Liver (tissue), 8 donors: ENCODE measurements at regions not wholly inside any gene's neighbourhood (a gene's known extent, or its start where the extent isn't known, plus 50 kb on each side); places are given as distances from the start of the nearest gene placed in this dataset.

Experiments
- DNase-seq: peaks from one replicate; pipeline ENCODE4 v3.0.0-alpha.2; 2017; ENCODE audit warnings: low spot score
- H3K27ac ChIP-seq, 2 donors: one replicate each; pipeline ENCODE4 v1.7.0; 2013; ENCODE audit warnings: inconsistent platforms in 2 of 2, low read length in 2 of 2, control low read depth in 1 of 2, low read depth in 1 of 2, mild to moderate bottlenecking in 1 of 2
- H3K27me3 ChIP-seq, 4 donors: one replicate each; pipeline versions ENCODE4 v1.6.1 to v1.7.0; 2013; ENCODE audit warnings: low read length in 3 of 4, inconsistent platforms in 1 of 4, mild to moderate bottlenecking in 1 of 4, moderate library complexity in 1 of 4; ENCODE audit not compliant: control insufficient read depth in 4 of 4, insufficient read depth in 4 of 4
- H3K36me3 ChIP-seq, 4 donors: one replicate each; pipeline versions ENCODE4 v1.6.1 to v1.7.0; 2013; ENCODE audit warnings: low read length in 3 of 4, mild to moderate bottlenecking in 3 of 4, low read depth in 1 of 4, moderate library complexity in 1 of 4; ENCODE audit not compliant: control insufficient read depth in 4 of 4, insufficient read depth in 3 of 4
- H3K4me1 ChIP-seq, 4 donors: one replicate each; pipeline versions ENCODE4 v1.6.1 to v1.7.0; 2013; ENCODE audit warnings: low read length in 3 of 4, mild to moderate bottlenecking in 3 of 4, moderate library complexity in 1 of 4; ENCODE audit not compliant: control insufficient read depth in 4 of 4, insufficient read depth in 4 of 4
- H3K4me3 ChIP-seq, 3 donors: one replicate each; pipeline versions ENCODE4 v1.6.1 to v1.7.0; 2013; ENCODE audit warnings: low read length in 3 of 3, control low read depth in 1 of 3, low read depth in 1 of 3, mild to moderate bottlenecking in 1 of 3
- H3K9ac ChIP-seq, 2 donors: one replicate each; pipeline ENCODE4 v1.7.0; 2013; ENCODE audit warnings: low read length in 2 of 2, mild to moderate bottlenecking in 2 of 2, moderate library complexity in 2 of 2, control low read depth in 1 of 2, low read depth in 1 of 2
- H3K9me3 ChIP-seq, 4 donors: one replicate each; pipeline versions ENCODE4 v1.6.1 to v1.7.0; 2013; ENCODE audit warnings: low read length in 3 of 4; ENCODE audit not compliant: control insufficient read depth in 4 of 4
- EGR1 ChIP-seq, 2 donors: IDR thresholded peaks; 2 replicates each; pipeline ENCODE4 v1.6.1; 2016 to 2018; ENCODE audit warnings: antibody characterized with exemption in 2 of 2, low read depth in 2 of 2
- FOXA2 ChIP-seq: IDR thresholded peaks from 2 replicates; pipeline ENCODE4 v1.6.1; 2016; ENCODE audit warnings: antibody characterized with exemption
- GABPA ChIP-seq, 2 donors: IDR thresholded peaks in 1 of 2; conservative IDR thresholded peaks in 1 of 2; 2 replicates each; pipeline ENCODE4 v1.6.1; 2016; ENCODE audit warnings: antibody characterized with exemption in 2 of 2, mild to moderate bottlenecking in 1 of 2, moderate library complexity in 1 of 2
- HNF4A ChIP-seq, 2 donors: conservative IDR thresholded peaks; 2 replicates each; pipeline ENCODE4 v1.6.1; 2016; ENCODE audit warnings: antibody characterized with exemption in 2 of 2, mild to moderate bottlenecking in 2 of 2
- HNF4G ChIP-seq: IDR thresholded peaks from 2 replicates; pipeline ENCODE4 v1.6.1; 2016; ENCODE audit warnings: antibody characterized with exemption
- RAD21 ChIP-seq, 2 donors: IDR thresholded peaks; 2 replicates each; pipeline ENCODE4 v1.6.1; 2016; ENCODE audit warnings: antibody characterized with exemption in 2 of 2, mild to moderate bottlenecking in 2 of 2
- RXRA ChIP-seq, 2 donors: IDR thresholded peaks; 2 replicates each; pipeline ENCODE4 v1.6.1; 2017 to 2018; ENCODE audit warnings: antibody characterized with exemption in 2 of 2, mild to moderate bottlenecking in 1 of 2
- SP1 ChIP-seq: IDR thresholded peaks from 2 replicates; pipeline ENCODE4 v1.6.1; 2018; ENCODE audit warnings: antibody characterized with exemption, mild to moderate bottlenecking
- TAF1 ChIP-seq: conservative IDR thresholded peaks from 2 replicates; pipeline ENCODE4 v1.6.1; 2016; ENCODE audit warnings: antibody characterized with exemption, mild to moderate bottlenecking
- YY1 ChIP-seq: IDR thresholded peaks from 2 replicates; pipeline ENCODE4 v1.6.1; 2016; ENCODE audit warnings: antibody characterized with exemption, mild to moderate bottlenecking
- WGBS: extraction: QIAGEN DNeasy Blood & Tissue Kit; methylation state at CpG from one replicate; pipeline ENCODE4 v1.1.7; 2013; 5-methylcytosine and 5-hydroxymethylcytosine counted together
- TF ChIP-seq, protein P1 (sequence below): fragments of 150-350 bp; IDR thresholded peaks from 2 replicates; pipeline ENCODE4 v1.5.1; 2017; ENCODE audit warnings: improper control_type of control experiment, low read depth, low read length; ENCODE audit not compliant: missing input control
- TF ChIP-seq, protein P2 (sequence below): IDR thresholded peaks from 2 replicates; pipeline ENCODE4 v1.6.1; 2016; ENCODE audit warnings: antibody characterized with exemption
- TF ChIP-seq, protein P3 (sequence below): IDR thresholded peaks from 2 replicates; pipeline ENCODE4 v1.6.1; 2016; ENCODE audit warnings: antibody characterized with exemption
- TF ChIP-seq, protein P4 (sequence below): IDR thresholded peaks from 2 replicates; pipeline ENCODE4 v1.6.1; 2016; ENCODE audit warnings: antibody characterized with exemption
- TF ChIP-seq, protein P5 (sequence below): IDR thresholded peaks from 2 replicates; pipeline ENCODE4 v1.6.1; 2016; ENCODE audit warnings: antibody characterized with exemption, mild to moderate bottlenecking
- donor health status: healthy.
- donor health status: healthy.
- donor health status: healthy.
- donor health status: healthy.
- donor health status: healthy.

DNA sequence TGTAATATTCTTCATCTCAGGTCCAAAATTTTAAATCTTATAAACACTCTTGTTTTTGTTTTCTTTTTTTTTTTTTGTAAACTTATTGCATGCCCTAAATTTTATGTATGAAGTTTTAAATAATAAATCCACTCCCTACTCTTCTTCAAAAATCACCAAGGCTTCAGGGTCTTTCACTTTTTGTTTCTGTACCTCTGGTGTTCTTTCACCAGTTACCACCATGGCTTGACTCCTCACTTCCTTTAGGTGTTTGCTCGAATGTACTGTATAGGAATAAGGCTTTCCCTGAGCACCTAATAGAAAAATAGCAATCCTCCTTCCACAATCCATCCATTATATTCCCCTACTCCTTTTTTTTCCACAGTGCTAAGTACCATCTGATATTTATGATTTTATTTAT, 962.8 kb upstream of the POT1 start:
- TF ChIP-seq GABPA (IDR thresholded peaks at IDR 0.05 in 1 of 2, conservative IDR thresholded peaks at IDR 0.05 in 1 of 2): no peak
- no peak for TF ChIP-seq TAF1
- TF ChIP-seq, protein P1, sequence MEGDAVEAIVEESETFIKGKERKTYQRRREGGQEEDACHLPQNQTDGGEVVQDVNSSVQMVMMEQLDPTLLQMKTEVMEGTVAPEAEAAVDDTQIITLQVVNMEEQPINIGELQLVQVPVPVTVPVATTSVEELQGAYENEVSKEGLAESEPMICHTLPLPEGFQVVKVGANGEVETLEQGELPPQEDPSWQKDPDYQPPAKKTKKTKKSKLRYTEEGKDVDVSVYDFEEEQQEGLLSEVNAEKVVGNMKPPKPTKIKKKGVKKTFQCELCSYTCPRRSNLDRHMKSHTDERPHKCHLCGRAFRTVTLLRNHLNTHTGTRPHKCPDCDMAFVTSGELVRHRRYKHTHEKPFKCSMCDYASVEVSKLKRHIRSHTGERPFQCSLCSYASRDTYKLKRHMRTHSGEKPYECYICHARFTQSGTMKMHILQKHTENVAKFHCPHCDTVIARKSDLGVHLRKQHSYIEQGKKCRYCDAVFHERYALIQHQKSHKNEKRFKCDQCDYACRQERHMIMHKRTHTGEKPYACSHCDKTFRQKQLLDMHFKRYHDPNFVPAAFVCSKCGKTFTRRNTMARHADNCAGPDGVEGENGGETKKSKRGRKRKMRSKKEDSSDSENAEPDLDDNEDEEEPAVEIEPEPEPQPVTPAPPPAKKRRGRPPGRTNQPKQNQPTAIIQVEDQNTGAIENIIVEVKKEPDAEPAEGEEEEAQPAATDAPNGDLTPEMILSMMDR: no peak
- TF ChIP-seq YY1: no peak
- TF ChIP-seq, protein P2, sequence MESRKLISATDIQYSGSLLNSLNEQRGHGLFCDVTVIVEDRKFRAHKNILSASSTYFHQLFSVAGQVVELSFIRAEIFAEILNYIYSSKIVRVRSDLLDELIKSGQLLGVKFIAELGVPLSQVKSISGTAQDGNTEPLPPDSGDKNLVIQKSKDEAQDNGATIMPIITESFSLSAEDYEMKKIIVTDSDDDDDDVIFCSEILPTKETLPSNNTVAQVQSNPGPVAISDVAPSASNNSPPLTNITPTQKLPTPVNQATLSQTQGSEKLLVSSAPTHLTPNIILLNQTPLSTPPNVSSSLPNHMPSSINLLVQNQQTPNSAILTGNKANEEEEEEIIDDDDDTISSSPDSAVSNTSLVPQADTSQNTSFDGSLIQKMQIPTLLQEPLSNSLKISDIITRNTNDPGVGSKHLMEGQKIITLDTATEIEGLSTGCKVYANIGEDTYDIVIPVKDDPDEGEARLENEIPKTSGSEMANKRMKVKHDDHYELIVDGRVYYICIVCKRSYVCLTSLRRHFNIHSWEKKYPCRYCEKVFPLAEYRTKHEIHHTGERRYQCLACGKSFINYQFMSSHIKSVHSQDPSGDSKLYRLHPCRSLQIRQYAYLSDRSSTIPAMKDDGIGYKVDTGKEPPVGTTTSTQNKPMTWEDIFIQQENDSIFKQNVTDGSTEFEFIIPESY: no peak
- no peak for TF ChIP-seq HNF4G
- TF ChIP-seq HNF4A (conservative IDR thresholded peaks at IDR 0.05): no peak
- TF ChIP-seq, protein P3, sequence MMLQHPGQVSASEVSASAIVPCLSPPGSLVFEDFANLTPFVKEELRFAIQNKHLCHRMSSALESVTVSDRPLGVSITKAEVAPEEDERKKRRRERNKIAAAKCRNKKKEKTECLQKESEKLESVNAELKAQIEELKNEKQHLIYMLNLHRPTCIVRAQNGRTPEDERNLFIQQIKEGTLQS: no peak
- no peak for TF ChIP-seq RXRA (IDR thresholded peaks at IDR 0.05)
- no peak for TF ChIP-seq SP1
- no peak for TF ChIP-seq RAD21 (IDR thresholded peaks at IDR 0.05)
- TF ChIP-seq, protein P4, sequence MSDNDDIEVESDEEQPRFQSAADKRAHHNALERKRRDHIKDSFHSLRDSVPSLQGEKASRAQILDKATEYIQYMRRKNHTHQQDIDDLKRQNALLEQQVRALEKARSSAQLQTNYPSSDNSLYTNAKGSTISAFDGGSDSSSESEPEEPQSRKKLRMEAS: no peak
- 74% methylated on average over 1 of the region's 1 CpG for WGBS
- no peaks in the 10 kb centered on the region for H3K4me1 ChIP-seq
- H3K9me3 ChIP-seq: no peaks in the 10 kb centered on the region
- DNase-seq: no peak
- H3K9ac ChIP-seq: no peak overlapping the region
- H3K27me3 ChIP-seq: no peaks in the 10 kb centered on the region
- no peak overlapping the region for H3K27ac ChIP-seq
- H3K36me3 ChIP-seq: no peaks in the 10 kb centered on the region
- no peak overlapping the region for H3K4me3 ChIP-seq

DNA sequence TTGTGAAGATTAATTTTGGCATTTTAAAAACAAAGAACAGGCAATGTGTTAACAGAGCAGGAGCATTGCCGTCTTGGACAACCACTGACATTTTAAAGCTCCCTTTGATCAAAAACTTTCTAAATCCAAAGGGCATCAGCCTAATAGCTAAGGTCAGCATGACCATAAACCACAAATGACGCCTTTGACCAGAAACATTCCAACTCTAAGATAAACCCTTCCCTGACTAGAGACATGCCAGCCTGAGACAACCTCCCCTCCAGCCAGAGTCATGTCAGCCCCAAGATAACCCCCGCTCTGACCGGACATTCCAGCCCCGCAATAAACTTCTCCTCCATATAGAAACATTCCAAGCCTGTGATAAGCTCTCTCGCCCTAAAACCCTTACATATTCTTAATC, 949.4 kb upstream of the POT1 start:
- Histone ChIP-seq H3K27ac (no peak overlapping the region), H3K36me3 (no peaks in the 10 kb centered on the region), H3K4me1 (no peaks in the 10 kb centered on the region), H3K9ac (no peak overlapping the region), H3K4me3 (no peak overlapping the region), H3K27me3 (no peaks in the 10 kb centered on the region), H3K9me3 (no peaks in the 10 kb centered on the region)
- DNase-seq: no peak
- 77% methylated on average over 6 of the region's 6 CpGs for WGBS
- TF ChIP-seq RAD21 (IDR thresholded peaks at IDR 0.05) (no peak), GABPA (IDR thresholded peaks at IDR 0.05 in 1 of 2, conservative IDR thresholded peaks at IDR 0.05 in 1 of 2) (no peak), EGR1 (IDR thresholded peaks at IDR 0.05; ENCODE audit: low read depth in 2 of 2) (no peak), HNF4A (conservative IDR thresholded peaks at IDR 0.05) (no peak), FOXA2 (no peak)
- TF ChIP-seq, protein P2: no peak
- TF ChIP-seq, protein P5, sequence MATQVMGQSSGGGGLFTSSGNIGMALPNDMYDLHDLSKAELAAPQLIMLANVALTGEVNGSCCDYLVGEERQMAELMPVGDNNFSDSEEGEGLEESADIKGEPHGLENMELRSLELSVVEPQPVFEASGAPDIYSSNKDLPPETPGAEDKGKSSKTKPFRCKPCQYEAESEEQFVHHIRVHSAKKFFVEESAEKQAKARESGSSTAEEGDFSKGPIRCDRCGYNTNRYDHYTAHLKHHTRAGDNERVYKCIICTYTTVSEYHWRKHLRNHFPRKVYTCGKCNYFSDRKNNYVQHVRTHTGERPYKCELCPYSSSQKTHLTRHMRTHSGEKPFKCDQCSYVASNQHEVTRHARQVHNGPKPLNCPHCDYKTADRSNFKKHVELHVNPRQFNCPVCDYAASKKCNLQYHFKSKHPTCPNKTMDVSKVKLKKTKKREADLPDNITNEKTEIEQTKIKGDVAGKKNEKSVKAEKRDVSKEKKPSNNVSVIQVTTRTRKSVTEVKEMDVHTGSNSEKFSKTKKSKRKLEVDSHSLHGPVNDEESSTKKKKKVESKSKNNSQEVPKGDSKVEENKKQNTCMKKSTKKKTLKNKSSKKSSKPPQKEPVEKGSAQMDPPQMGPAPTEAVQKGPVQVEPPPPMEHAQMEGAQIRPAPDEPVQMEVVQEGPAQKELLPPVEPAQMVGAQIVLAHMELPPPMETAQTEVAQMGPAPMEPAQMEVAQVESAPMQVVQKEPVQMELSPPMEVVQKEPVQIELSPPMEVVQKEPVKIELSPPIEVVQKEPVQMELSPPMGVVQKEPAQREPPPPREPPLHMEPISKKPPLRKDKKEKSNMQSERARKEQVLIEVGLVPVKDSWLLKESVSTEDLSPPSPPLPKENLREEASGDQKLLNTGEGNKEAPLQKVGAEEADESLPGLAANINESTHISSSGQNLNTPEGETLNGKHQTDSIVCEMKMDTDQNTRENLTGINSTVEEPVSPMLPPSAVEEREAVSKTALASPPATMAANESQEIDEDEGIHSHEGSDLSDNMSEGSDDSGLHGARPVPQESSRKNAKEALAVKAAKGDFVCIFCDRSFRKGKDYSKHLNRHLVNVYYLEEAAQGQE: no peak
